ENCODE measurements at regions not wholly inside any gene's neighbourhood (a gene's known extent, or its start where the extent isn't known, plus 50 kb on each side); places are given as distances from the start of the nearest gene placed in this dataset.

- TF ChIP-seq POLR2AphosphoS5 (IDR thresholded peaks at IDR 0.05; ENCODE audit: borderline replicate concordance, low read depth, low read length): no peak
- no peak for TF ChIP-seq EZH2 (IDR thresholded peaks at IDR 0.05)
Measured at GRCh38 chr2:234187646-234188174, 137.2 kb downstream of the SPP2 start.
